HG03159 (cell line): ENCODE measurements at regions not wholly inside any gene's neighbourhood (a gene's known extent, or its start where the extent isn't known, plus 50 kb on each side); places are given as distances from the start of the nearest gene placed in this dataset.
A peak's percentile ranks its signal among the peaks of the same experiment; 100 is the strongest.
"Not testable (repeated sequence)": the region's sequence is repeated elsewhere in the genome, so short reads cannot be mapped to it uniquely, and the experiment has no call there.

Experiments used
- ATAC-seq: cut with Tn5 transposase; IDR thresholded peaks from one replicate; pipeline ENCODE4 v1.9.1; 2021; ENCODE audit warnings: mild to moderate bottlenecking, moderate library complexity; ENCODE audit not compliant: unreplicated experiment

DNA sequence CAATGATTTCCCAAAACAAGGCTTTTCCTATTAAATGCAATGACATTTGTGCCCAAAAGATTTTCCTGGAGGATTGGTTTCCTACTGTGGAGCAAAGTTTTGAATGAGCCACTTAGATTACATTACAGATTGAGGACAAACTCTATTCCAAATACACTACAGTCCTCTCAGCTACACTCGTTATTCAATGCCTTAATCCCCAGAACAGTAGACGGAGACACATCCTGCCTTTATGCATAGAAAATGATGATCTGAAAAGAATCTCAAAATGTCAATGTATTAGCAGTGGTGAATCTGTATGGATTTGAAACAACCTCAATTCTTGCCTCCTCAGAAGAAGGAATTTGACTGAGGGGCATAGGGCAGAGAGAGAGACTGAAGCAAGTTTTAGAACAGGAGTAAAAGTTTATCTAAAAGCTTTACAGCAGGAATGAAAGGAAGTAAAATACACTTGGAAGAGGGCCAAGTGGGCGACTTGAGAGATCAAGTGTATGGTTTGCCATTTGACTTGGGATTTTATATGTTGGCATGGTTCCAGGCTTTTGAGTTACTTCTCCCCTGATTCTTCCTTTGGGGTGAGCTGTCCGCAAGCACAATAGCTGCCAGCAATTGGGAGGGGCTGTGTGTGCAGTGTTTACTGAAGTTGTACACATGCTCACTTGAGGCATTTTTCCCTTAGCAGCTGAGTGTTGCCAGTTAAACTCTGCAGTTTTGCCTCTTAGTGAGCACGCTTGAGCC, 891.9 kb upstream of the MBL2 start:
- no peak for ATAC-seq

DNA sequence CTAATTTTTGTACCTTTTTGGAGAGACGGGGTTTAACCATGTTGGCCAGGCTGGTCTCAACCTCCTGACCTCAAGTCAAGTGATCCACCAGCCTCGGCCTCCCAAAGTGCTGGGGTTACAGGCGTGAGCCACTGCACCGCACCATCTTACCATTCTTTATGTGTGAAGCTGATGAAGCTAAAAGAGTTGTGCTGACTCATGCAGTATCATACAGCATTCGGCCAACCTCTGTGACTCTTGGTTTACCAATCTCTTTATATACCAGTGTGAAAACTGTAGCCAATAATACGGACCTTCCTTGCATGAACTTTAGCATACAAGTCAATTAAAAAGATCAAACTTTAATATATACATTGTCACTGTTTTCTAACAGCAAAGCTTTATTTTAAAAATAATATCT, 878.2 kb upstream of the MBL2 start:
- no peak for ATAC-seq

DNA sequence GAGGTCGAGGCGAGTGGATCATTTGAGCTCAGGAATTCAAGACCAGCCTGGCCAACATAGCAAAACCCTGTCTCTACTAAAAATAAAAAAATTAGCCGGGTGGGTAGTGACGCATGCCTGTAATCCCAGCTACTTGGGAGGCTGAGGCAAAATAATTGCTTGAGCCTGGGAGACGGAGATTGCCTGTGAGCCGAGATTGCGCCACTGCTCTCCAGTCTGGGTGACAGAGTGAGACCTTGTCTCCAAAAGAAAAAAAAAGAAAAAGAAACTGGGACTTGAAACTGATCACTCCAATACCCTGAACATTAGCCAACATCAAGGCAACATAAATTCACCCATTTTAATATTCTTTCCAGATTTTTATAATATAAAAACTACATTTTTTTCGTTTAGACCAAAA, 874.6 kb upstream of the MBL2 start:
- not testable (repeated sequence) for ATAC-seq

DNA sequence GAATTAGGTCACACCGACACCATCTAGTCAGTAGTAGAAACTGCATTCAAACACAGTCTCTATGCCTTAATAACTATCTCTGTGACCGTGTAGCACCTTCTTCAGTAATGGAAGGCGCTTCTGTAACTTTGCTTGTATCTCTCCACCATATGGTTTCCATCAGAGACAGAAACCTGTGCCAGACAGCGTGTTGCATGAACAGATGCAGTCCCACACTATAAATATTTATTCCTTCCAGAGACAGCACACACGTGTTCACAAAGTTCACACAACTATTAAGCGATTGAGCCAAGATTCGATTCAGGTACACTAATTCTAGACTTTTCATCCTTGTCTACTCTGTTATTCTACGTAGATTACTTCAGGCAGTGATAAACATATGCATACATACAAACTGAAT, 873.9 kb upstream of the MBL2 start:
- no peak for ATAC-seq

DNA sequence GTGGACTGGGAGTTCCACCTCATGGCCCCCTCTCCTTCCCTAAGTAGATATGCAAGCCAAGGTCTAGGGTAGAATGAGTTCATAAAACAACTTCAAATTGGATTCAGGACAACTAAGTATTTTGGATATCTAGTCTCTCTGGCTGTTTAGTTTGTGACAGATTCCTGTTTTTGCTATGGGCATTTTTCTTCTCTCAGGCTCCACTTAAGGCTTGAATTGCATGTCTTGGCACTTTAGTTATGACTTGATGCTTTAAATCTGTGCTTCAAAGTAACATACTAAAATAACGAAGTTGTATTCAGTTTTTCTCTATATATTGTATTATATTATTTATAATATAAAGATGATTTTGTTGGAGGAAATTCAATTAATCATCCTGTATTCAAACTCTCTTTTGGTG, 873.4 kb upstream of the MBL2 start:
- ATAC-seq, result no peak

DNA sequence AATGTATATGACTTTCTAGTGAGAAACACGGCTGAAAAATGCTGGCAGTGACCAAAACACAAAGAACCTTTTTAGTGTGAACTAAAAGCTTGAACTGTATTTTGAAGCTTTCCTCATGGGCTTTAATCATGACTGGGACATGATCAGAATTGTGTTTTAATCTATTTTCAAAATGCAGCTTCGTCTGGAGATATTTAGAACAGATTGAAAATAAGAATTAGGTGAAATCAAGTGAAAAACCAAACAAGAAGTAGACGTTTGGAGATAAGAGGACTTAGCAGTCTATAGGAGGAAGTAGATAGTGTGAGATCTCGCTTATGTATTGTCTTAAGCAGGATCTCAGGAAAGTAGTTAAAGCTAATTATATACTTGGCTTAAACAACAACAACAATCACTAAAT, 865.4 kb upstream of the MBL2 start:
- ATAC-seq, result no peak

DNA sequence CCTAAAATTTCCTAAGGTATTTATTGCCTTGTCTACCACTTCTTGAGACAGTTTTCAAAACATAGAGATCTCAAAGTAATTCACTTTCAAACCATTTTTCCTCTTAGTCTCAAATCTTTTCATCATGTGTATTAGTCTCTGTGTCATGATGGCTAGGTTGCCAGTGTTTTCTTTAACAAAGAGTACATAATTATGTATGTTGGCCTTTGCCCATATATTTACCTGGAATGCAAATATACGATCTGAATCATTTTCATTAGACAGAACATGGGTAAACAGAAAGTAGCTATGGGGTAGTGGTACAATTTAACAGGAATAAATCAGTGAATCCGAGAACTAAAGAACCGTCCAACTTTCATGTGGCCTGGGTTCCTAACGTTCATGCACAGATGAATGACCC, 852.1 kb upstream of the MBL2 start:
- ATAC-seq, result no peak

DNA sequence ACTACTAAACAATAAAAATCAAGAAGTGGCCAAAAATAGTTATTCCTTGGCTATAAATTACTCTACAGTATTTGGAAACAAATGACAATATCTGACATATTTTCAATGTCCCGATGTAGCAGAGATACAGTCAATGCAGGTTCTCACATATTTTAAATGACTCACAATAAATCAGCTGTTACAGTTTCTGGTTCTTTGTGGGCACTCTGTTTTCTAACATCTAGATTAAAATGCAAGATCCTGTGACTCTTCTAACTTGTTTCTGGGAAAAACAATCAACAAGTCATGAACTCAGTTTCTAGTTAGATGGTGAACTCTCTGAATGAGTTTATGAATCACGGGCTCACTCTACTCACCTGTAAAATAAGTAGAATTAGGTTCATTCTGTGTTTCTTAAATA, 849.6 kb upstream of the MBL2 start:
- ATAC-seq, result no peak

DNA sequence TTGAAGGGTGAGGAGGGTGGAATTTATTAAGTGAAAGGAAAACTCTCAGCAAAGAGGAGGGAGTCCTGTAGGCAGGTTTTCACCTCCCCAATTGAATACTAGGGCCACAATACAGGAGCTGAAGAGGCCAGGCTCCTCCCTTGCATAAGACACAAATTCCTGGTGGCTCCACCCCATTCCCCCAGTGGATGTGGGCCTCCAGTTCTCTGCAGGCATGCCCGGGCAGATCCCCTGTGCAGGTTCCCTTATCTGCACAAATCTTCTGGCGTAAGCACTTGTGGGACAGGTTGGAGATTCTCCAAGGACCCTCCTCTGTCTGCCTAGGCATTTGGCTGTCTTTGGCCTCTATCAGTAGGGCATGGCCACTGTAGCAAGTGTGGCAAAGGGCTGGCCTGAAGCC, 847.1 kb upstream of the MBL2 start:
- no peak for ATAC-seq

DNA sequence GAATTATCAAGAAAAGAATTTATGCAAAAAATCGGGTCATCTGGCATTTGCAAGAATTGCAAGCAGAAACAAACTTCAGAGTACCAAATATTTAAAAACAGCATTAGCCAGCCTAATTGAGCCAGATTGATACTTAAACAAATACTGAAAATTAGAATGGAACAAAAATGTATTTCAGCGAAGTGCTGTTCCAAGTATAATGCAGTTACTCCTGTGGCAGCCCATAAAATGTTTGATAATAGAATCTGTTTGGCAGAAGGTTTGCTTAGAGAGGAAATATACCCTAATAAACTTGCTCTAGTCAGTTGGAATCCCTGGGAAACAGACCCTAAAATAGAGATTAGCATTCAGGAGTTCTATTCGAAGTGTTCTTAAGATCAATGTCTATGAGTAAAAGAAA, 835.1 kb upstream of the MBL2 start:
- ATAC-seq, result no peak

DNA sequence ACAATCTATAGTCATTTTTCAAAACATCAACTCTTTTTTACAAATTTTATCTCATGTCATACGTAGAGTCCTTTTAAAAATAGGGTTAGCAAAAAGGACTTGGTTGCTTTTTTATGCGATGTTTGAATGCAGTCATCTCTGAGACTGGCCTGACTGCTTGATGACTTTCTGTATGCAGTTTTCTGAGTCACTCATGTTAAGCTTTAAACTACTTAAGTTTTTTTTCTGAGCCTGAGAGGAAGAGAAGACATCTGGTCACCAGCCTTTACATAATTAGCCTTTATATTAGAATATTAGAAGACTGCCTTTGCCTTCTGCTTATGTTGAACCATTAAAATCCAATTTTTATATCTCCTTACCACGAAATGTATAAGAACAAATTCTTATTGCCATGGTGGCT, 834.4 kb upstream of the MBL2 start:
- no peak for ATAC-seq

DNA sequence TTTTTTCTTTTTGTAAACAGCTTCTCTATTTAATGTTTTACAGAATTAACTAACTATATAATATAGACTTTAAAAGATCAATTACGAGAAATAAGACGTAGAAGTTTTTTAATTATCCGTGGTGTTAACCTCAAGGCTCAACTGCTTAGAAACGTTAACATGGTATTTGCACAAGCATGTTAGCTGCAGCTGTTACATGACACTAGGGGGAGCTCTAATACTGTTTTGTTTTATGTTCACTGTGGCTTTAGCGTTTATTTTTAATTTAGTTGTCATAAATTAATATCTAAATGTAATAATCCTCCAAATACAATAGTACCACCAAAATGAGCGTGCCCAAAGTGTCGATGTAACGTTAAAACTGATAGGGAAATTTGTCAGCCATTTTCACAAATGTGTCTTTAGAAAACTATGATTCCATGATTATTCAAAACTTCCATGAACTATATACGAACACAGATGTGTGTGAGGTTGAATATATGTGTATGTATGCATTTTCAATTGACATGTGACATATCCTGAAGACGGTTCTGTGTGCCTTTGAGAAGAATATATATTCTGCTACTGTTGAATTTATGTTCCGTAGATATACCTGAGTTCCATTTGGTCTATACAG, 828.8 kb upstream of the MBL2 start:
- ATAC-seq, result peak; percentile 86

DNA sequence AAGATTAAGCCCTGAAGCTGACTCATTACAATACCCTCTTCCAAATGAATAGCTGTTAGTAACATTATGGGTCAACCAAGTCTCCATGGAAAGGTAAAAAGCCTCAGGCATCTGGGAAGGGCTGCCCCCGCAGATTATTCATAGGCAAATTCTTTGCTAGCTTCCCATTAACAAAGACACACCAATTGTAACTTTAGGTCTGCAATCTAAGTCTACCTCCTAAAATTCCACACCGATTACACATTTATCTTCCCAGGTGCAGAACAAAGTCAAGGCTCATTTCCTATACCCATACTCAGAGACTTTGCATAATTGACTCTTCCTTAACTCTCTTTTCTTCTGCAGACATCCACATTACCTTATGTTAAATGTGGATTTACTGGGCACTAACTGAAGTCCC, 826.3 kb upstream of the MBL2 start:
- no peak for ATAC-seq

DNA sequence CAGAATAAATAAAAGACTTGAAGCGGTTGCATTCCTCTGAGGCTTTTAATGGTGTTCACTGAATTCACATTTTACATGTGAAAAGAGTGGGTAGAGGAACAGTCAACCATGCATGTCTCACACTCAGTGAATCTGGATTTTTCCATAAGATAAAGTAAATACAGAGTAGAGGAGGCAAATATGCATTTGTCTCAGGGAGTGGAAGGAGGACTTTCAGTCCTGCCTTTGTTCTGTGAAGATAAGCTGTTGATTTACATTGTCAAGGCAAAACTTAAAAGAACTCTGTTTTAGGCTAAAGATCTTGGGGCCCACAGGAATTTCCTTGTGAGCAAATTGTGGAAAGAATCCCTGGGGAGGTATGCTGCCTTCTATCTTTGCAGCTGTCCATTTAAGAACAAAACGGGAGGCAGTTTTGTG, 825.3 kb upstream of the MBL2 start:
- ATAC-seq, result no peak

DNA sequence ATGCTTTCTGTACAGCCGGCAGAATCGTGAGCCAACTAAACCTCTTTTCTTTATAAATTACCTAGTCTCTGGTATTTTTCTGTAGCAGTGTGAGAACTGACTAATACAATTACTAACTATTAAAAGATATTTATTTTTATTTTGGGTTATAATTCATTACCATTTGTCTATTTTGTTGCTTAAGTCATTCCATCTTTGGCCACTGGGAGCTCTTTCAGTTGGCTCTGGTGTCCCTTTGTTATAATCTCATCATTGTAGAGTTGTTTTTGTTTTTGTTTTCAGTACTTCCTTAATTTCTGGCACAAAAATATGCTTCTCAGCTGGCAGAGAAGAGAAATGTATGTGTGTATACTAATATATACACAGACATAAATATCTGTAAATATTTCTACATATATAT, 807.9 kb upstream of the MBL2 start:
- no peak for ATAC-seq

DNA sequence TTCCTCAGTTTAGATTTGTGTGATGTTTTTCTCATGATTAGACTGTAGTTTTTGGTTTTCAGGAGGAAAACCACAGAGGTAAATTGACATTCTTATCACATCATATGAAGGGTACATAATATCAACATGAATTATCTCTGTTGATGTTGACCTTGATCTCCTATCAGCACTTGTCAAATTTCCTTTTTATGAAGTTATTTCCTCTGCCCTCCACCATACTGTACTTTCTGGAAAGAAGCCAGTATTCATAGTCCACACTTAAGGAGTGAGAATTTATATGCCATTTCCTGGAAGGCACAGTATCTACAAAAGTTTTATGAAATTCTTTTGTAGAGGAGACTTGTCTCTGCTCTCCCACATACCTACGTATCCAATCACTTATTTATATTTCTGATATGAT, 807.2 kb upstream of the MBL2 start:
- ATAC-seq, result no peak

DNA sequence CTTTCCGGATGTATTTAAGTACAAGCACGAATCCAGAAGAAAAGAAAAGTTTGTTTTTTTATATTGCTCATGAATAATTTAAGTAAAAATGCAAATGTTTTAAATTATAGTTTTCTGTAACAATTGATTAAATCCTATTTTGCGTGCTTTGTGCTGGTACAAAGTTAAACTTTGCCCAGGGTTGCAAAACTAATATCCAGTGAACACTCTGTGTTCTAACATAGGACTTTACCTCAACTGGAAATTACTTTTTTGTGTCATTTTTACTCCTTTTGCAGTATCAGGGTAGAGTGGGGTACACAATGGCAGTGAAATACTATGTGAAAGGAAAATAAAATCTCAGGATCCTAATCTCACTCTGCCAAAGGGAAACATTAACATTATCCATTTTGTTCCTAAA, 801.4 kb upstream of the MBL2 start:
- ATAC-seq, result no peak

DNA sequence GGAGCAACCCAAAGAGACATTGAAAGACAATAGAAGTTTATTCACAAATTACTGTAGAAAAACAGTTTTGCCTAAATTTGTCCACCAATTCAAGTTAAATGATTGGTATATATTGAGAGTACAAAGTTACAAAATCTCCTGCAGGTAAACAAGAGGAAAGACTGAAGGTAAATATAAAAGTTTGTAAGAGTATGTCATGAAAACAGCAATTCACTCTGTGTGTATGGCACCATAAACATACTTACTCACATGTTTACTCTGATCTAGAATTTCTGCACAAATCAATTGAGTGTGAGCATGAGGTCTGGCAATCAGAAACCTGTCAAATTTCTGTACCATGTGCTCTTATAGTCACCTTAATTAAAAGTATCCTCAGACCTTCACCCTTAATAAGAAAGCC, 800.9 kb upstream of the MBL2 start:
- no peak for ATAC-seq

DNA sequence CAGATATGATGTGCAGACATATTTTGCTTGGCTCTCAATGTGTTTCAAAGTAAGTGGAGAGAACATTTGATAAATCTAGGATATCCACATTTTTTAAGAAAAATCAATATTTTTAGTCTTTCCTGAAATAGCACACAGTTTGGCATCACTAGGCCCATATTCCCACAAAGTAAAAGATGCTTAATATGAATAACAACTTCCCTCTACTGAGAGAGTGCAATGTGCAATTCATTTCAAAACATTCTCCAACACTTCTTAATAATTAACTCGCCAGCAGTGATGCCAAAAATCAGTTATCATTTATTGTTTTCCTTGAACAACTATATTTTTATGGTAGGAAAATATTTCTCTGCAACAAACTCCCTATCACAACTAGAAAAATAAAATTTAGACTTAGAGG, 800.2 kb upstream of the MBL2 start:
- ATAC-seq, result no peak

DNA sequence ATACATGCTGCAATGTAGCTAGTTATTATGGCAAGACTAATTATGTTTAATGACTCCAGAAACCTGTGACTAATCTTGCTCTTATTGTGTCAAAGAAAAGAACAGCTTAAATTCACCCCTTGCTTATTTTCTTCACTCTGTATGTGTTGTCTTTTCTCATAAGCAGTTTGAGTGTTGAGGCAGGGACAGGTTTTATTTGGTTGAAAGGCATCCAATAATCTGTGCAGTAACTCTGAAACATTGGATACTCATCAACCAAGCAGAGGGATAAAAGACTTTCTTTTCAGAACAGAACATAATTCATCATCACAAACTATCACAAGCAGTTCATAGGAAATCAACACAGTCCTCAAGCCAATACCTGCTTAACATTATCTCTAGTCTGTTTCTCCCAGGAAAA, 797.6 kb upstream of the MBL2 start:
- ATAC-seq, result no peak

DNA sequence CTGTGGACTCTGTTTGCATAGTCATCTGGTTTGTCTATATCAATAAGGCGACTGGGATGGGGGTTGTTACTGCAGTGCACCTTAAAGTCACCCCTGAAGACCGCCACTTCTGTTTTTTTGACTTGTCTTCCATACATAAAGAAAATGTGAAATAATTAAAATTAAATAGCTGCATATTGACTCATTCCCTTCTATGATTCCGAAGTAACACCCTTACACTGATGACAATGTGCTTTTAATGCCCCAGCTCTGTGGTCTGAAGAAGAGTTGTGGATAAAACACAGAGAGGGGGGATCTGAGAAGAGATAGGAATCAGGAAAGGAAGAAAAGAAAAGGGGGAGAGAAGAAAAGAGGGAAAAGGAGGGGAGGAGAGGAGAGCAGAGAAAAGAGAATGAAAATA, 796.9 kb upstream of the MBL2 start:
- no peak for ATAC-seq

DNA sequence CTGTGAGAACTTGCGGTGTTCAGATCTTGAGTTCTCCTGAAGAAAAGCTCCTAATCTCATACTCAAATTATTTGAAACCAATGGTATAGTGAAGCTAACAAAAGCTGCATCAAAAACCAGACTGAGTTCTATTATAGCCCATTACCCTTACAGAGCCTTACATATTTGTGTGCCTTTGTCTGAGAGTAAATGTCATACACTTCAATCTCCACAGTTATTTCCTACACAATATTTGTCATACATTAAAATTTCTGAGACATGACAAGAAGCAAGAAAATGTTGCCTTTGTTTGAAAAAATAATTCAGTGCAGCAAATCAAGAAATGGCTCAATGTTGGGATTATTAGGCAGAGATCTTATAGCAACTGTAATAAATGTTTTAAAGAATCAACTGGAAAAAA, 776.1 kb upstream of the MBL2 start:
- ATAC-seq, result no peak

DNA sequence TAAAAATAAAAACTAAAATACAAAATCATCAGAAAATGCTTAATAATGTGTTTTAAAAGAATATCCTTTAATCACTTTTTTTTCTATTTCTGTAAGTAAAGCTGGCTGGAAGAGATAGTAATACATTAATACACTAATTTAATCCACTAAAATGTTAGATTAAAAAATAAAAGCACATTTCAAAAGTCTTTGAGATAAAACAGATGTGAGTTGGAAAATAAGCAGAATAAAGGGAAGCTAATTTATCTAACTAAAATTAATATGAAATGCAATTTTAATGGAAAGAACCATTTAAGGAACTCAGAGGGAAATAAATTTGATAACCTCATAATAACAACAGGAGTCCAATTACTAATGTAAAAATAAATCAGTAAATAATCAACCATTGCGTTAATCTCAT, 774.8 kb upstream of the MBL2 start:
- no peak for ATAC-seq
